Rectal smooth muscle tissue (tissue), 1 donor: ENCODE measurements at regions not wholly inside any gene's neighbourhood (a gene's known extent, or its start where the extent isn't known, plus 50 kb on each side); places are given as distances from the start of the nearest gene placed in this dataset.
"Not testable (repeated sequence)": the region's sequence is repeated elsewhere in the genome, so short reads cannot be mapped to it uniquely, and the experiment has no call there.

Experiments
- H3K27ac ChIP-seq: one replicate; pipeline ENCODE4 v1.7.0; 2013; ENCODE audit warnings: low read depth, low read length, inconsistent platforms
- H3K27me3 ChIP-seq: one replicate; pipeline ENCODE4 v1.7.0; 2013; ENCODE audit warnings: low read length; ENCODE audit not compliant: control insufficient read depth, insufficient read depth
- H3K36me3 ChIP-seq: one replicate; pipeline ENCODE4 v1.7.0; 2013; ENCODE audit warnings: low read length; ENCODE audit not compliant: control insufficient read depth, insufficient read depth
- H3K4me1 ChIP-seq: one replicate; pipeline ENCODE4 v1.7.0; 2013; ENCODE audit warnings: low read length; ENCODE audit not compliant: control insufficient read depth, insufficient read depth
- H3K4me3 ChIP-seq: one replicate; pipeline ENCODE4 v1.7.0; 2013; ENCODE audit warnings: low read length
- H3K9ac ChIP-seq: one replicate; pipeline ENCODE4 v1.7.0; 2013; ENCODE audit warnings: low read length

GRCh38 chr2:83112858-83113257 lies 1346.2 kb downstream of the SUCLG1 start:
- Histone ChIP-seq H3K36me3 (no peaks in the 10 kb centered on the region), H3K4me1 (no peaks in the 10 kb centered on the region), H3K27me3 (no peaks in the 10 kb centered on the region), H3K9ac (no peak overlapping the region), H3K27ac (no peak overlapping the region), H3K4me3 (no peak overlapping the region)

DNA sequence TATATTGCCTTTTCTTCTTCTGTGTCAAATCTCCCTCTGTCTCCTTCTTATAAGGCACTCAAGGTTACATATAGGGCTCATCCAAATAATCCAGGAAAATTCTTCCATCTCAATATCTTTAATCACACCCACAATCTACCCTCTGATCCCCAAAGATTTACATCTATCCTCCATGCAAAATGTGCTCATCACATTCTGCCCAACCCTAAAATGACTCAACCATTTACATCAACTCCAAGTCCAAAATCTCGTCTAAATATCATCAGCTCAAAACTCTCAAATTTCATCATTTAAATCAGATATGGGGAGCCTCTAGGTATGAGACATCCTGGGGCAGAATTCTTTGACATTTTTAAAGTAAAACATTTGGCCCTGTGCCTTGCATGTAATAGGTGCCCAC lies 1349.8 kb downstream of the SUCLG1 start:
- no peaks in the 10 kb centered on the region for H3K27me3 ChIP-seq
- no peak overlapping the region for H3K9ac ChIP-seq
- H3K36me3 ChIP-seq: no peaks in the 10 kb centered on the region
- no peaks in the 10 kb centered on the region for H3K4me1 ChIP-seq
- H3K4me3 ChIP-seq: no peak overlapping the region
- H3K27ac ChIP-seq: no peak overlapping the region

GRCh38 chr2:83106853-83107252 lies 1352.2 kb downstream of the SUCLG1 start:
- no peaks in the 10 kb centered on the region for H3K36me3 ChIP-seq
- no peak overlapping the region for H3K27ac ChIP-seq
- no peak overlapping the region for H3K9ac ChIP-seq
- no peaks in the 10 kb centered on the region for H3K27me3 ChIP-seq
- H3K4me3 ChIP-seq: no peak overlapping the region
- H3K4me1 ChIP-seq: no peaks in the 10 kb centered on the region

- no peak overlapping the region for H3K4me3 ChIP-seq
- no peaks in the 10 kb centered on the region for H3K36me3 ChIP-seq
- H3K4me1 ChIP-seq: no peaks in the 10 kb centered on the region
- no peak overlapping the region for H3K9ac ChIP-seq
- H3K27me3 ChIP-seq: no peaks in the 10 kb centered on the region
- H3K27ac ChIP-seq: no peak overlapping the region
Observed at GRCh38 chr2:83104202-83104601, 1354.9 kb downstream of the SUCLG1 start.

- Histone ChIP-seq H3K27ac (no peak overlapping the region), H3K9ac (no peak overlapping the region), H3K4me1 (no peaks in the 10 kb centered on the region), H3K36me3 (no peaks in the 10 kb centered on the region), H3K4me3 (no peak overlapping the region), H3K27me3 (no peaks in the 10 kb centered on the region)
Observed at GRCh38 chr2:83103613-83104012, 1355.5 kb downstream of the SUCLG1 start.

DNA sequence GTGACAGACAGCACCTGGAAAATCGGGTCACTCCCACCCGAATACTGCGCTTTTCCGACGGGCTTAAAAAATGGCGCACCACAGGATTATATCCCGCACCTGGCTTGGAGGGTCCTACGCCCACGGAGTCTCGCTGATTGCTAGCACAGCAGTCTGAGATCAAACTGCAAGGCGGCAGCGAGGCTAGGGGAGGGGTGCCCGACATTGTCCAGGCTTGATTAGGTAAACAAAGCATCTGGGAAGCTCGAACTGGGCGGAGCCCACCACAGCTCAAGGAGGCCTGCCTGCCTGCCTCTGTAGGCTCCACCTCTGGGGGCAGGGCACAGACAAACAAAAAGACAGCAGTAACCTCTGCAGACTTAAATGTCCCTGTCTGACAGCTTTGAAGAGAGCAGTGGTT lies 1370.0 kb downstream of the SUCLG1 start:
- not testable (repeated sequence) for H3K27me3 ChIP-seq

GRCh38 chr2:83085869-83086268 lies 1373.2 kb downstream of the SUCLG1 start:
- Histone ChIP-seq H3K27me3 (no peaks in the 10 kb centered on the region), H3K36me3 (no peaks in the 10 kb centered on the region), H3K4me3 (no peak overlapping the region), H3K27ac (no peak overlapping the region), H3K4me1 (peaks cover 8% of the 10 kb centered on the region), H3K9ac (no peak overlapping the region)

More for the DNA sequence above, 1370.0 kb downstream of the SUCLG1 start:
- not testable (repeated sequence) for H3K27ac ChIP-seq, H3K4me3 ChIP-seq, H3K4me1 ChIP-seq, H3K9ac ChIP-seq, H3K36me3 ChIP-seq

DNA sequence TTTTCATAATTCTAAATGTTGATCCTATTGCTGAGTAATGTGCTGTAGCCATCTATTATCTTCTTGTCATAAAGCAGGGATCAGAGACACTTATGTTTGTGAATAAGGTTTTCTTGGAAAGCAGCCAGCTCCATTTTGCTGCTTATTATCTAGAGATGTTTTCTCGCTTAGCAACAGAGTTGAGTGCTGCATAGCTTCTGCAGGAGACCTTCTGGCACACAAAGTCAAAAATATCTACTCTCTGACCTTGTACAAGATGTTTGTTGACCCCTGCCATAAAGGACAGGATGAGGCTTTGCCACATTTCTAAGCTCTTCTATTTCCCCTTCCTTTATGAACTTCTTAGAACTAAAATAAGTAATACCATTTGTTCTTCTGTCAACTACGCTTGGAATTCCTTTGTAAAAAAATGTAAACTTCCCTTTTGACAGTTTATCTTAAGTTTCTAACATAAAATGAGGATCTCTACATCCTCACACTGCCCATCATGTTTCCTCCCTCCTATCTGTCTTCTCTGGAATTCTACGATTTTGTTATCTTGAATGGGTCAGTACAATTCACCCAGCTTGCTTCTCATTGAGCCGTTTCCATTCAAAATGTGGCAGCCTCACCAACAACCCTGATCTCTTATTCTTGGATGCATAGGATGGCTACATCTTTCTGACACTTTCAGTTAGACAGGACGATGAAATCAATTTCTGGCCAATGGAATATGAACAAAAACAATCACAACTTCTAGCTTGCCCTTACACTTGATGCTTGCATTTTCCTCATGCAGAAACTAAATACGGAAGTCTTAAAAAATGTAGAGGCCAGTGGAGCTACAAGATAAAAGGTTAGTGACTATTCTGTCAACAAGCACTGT lies 1377.0 kb downstream of the SUCLG1 start:
- Histone ChIP-seq H3K36me3 (no peaks in the 10 kb centered on the region), H3K9ac (no peak overlapping the region), H3K4me3 (no peak overlapping the region), H3K27me3 (no peaks in the 10 kb centered on the region), H3K27ac (no peak overlapping the region), H3K4me1 (peaks cover 8% of the 10 kb centered on the region)

- Histone ChIP-seq H3K36me3 (no peaks in the 10 kb centered on the region), H3K27ac (no peak overlapping the region), H3K4me1 (peaks cover 8% of the 10 kb centered on the region), H3K9ac (no peak overlapping the region), H3K27me3 (no peaks in the 10 kb centered on the region), H3K4me3 (no peak overlapping the region)
Observed at GRCh38 chr2:83079007-83079406, 1380.1 kb downstream of the SUCLG1 start.

DNA sequence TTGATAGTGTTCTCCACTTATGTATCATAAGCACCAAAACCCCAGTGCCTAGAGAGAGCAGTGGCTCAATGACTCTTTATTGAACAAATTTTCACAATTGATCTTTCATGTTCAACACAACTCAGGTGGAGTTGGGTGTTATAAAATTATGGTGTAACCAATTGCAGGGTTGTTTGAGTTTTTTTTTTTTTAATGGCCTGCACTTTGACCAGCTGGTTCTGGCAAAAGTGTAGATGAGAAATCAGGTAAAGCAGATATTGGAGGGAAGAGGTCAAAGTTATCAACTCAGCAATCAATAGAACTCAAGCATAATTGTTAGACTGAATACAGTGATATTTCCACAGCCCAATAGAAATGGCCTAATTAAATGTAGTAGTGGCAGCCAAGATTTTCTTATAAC lies 1386.3 kb downstream of the SUCLG1 start:
- Histone ChIP-seq H3K4me3 (no peak overlapping the region), H3K9ac (no peak overlapping the region), H3K36me3 (no peaks in the 10 kb centered on the region), H3K27ac (no peak overlapping the region), H3K27me3 (no peaks in the 10 kb centered on the region), H3K4me1 (no peaks in the 10 kb centered on the region)

GRCh38 chr2:83071914-83072313 lies 1387.2 kb downstream of the SUCLG1 start:
- Histone ChIP-seq H3K4me1 (no peaks in the 10 kb centered on the region), H3K4me3 (no peak overlapping the region), H3K9ac (no peak overlapping the region), H3K27ac (no peak overlapping the region), H3K27me3 (no peaks in the 10 kb centered on the region), H3K36me3 (no peaks in the 10 kb centered on the region)

- Histone ChIP-seq H3K27me3 (no peaks in the 10 kb centered on the region), H3K4me1 (no peaks in the 10 kb centered on the region), H3K27ac (no peak overlapping the region), H3K4me3 (no peak overlapping the region), H3K36me3 (no peaks in the 10 kb centered on the region), H3K9ac (no peak overlapping the region)
Observed at GRCh38 chr2:83071352-83071751, 1387.7 kb downstream of the SUCLG1 start.

DNA sequence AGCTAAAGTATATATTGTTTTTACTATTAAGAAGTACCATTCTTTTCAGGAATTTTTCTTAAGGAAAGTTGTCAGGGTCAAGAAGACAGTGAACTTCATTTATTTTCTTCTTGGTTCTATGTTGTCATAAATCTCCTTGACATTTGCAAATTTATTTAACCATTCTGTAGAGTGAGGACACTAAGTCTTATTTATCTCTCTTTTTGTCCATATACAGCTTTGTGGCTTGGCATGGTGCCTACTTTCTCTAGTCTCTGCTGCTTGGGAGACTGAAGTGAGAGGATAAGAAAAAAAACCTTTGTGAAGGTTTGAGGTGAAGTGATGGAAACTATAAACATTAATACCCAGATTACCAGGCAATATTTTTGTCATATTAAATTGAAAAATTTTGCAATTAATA lies 1389.4 kb downstream of the SUCLG1 start:
- H3K4me3 ChIP-seq: no peak overlapping the region
- no peaks in the 10 kb centered on the region for H3K4me1 ChIP-seq
- H3K36me3 ChIP-seq: no peaks in the 10 kb centered on the region
- H3K27me3 ChIP-seq: no peaks in the 10 kb centered on the region
- no peak overlapping the region for H3K9ac ChIP-seq
- H3K27ac ChIP-seq: no peak overlapping the region
